ENCODE measurements at regions not wholly inside any gene's neighbourhood (a gene's known extent, or its start where the extent isn't known, plus 50 kb on each side); places are given as distances from the start of the nearest gene placed in this dataset.

GRCh38 chr11:27287205-27287604, 75.8 kb downstream of the CCDC34 start:
- DNase-seq: no peak

GRCh38 chr11:27285761-27286160, 77.3 kb downstream of the CCDC34 start:
- DNase-seq: no peak

GRCh38 chr11:27282806-27283205, 80.2 kb downstream of the CCDC34 start:
- peak; percentile 48 for DNase-seq

GRCh38 chr11:27281740-27282590, 81.0 kb downstream of the CCDC34 start:
- DNase-seq: peak; percentile 69

- no peak for DNase-seq
These were observed 81.7 kb downstream of the CCDC34 start for GRCh38 chr11:27281276-27281675.

- DNase-seq: no peak
These were observed 82.9 kb downstream of the CCDC34 start for GRCh38 chr11:27280140-27280539.

- DNase-seq: no peak
These were observed 83.6 kb downstream of the CCDC34 start for GRCh38 chr11:27279460-27279859.

GRCh38 chr11:27277843-27278242, 85.2 kb downstream of the CCDC34 start:
- no peak for DNase-seq

GRCh38 chr11:27276141-27276540, 86.9 kb downstream of the CCDC34 start:
- DNase-seq: no peak

- DNase-seq: no peak
These were observed 88.1 kb downstream of the CCDC34 start for GRCh38 chr11:27274854-27275395.

- DNase-seq: no peak
These were observed 96.9 kb downstream of the CCDC34 start for GRCh38 chr11:27266125-27266524.

GRCh38 chr11:27263986-27264385, 99.0 kb downstream of the CCDC34 start:
- no peak for DNase-seq

- no peak for DNase-seq
These were observed 100.0 kb downstream of the CCDC34 start for GRCh38 chr11:27263046-27263445.

GRCh38 chr11:27255447-27255828, 107.6 kb downstream of the CCDC34 start:
- DNase-seq: no peak

- DNase-seq: no peak
These were observed 108.1 kb downstream of the CCDC34 start for GRCh38 chr11:27254744-27255446.

GRCh38 chr11:27253224-27253623, 109.8 kb downstream of the CCDC34 start:
- DNase-seq: no peak

- DNase-seq: no peak
These were observed 111.9 kb downstream of the CCDC34 start for GRCh38 chr11:27250867-27251665.

GRCh38 chr11:27248576-27249509, 114.2 kb downstream of the CCDC34 start:
- DNase-seq: no peak

- no peak for DNase-seq
These were observed 115.4 kb downstream of the CCDC34 start for GRCh38 chr11:27247660-27248059.

GRCh38 chr11:27246925-27247324, 116.1 kb downstream of the CCDC34 start:
- peak; percentile 59 for DNase-seq

- no peak for DNase-seq
These were observed 118.1 kb downstream of the CCDC34 start for GRCh38 chr11:27244900-27245299.

- no peak for DNase-seq
These were observed 120.4 kb downstream of the CCDC34 start for GRCh38 chr11:27242591-27242990.
